GM20000 (cell line): ENCODE measurements at regions not wholly inside any gene's neighbourhood (a gene's known extent, or its start where the extent isn't known, plus 50 kb on each side); places are given as distances from the start of the nearest gene placed in this dataset.

Experiments used
- DNase-seq: peaks from one replicate; pipeline ENCODE4 v3.0.0; 2012; ENCODE audit warnings: low spot score
- TF ChIP-seq, protein P1 (sequence below): IDR thresholded peaks from 2 replicates; pipeline ENCODE4 v1.5.1; 2012; ENCODE audit warnings: mild to moderate bottlenecking, control low read depth; ENCODE audit errors: extremely low read depth, missing control alignments

DNA sequence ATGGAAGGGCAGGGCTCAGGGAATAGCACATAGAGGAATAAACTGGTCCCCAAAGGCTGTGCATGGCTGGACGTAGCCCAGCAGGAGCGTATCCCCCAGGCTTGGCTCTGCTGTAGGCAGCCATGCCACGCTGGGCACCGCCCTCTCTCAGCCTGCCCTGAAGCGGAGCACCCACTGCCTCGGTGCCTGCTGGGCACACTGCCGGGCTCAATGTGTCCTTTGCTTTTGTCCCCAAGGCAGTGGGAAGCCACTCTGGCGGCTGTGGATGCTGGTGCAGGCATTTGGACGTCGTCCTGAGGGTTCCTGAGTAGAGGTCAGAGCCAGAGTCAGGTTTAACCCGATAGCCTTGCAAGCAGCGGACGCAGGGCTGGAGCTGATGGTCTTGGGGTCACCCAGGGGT is 141.0 kb downstream of the ENGASE start:
- TF ChIP-seq, protein P1, sequence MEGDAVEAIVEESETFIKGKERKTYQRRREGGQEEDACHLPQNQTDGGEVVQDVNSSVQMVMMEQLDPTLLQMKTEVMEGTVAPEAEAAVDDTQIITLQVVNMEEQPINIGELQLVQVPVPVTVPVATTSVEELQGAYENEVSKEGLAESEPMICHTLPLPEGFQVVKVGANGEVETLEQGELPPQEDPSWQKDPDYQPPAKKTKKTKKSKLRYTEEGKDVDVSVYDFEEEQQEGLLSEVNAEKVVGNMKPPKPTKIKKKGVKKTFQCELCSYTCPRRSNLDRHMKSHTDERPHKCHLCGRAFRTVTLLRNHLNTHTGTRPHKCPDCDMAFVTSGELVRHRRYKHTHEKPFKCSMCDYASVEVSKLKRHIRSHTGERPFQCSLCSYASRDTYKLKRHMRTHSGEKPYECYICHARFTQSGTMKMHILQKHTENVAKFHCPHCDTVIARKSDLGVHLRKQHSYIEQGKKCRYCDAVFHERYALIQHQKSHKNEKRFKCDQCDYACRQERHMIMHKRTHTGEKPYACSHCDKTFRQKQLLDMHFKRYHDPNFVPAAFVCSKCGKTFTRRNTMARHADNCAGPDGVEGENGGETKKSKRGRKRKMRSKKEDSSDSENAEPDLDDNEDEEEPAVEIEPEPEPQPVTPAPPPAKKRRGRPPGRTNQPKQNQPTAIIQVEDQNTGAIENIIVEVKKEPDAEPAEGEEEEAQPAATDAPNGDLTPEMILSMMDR = no peak
- DNase-seq = no peak

GRCh38 chr17:79214940-79215604 is 140.4 kb downstream of the ENGASE start:
- DNase-seq = no peak
- TF ChIP-seq, protein P1 = no peak

- DNase-seq = no peak
- TF ChIP-seq, protein P1 = no peak
Measured at GRCh38 chr17:79214459-79214858, 139.8 kb downstream of the ENGASE start.

GRCh38 chr17:79213305-79213704 is 138.7 kb downstream of the ENGASE start:
- TF ChIP-seq, protein P1 = no peak
- DNase-seq = no peak

DNA sequence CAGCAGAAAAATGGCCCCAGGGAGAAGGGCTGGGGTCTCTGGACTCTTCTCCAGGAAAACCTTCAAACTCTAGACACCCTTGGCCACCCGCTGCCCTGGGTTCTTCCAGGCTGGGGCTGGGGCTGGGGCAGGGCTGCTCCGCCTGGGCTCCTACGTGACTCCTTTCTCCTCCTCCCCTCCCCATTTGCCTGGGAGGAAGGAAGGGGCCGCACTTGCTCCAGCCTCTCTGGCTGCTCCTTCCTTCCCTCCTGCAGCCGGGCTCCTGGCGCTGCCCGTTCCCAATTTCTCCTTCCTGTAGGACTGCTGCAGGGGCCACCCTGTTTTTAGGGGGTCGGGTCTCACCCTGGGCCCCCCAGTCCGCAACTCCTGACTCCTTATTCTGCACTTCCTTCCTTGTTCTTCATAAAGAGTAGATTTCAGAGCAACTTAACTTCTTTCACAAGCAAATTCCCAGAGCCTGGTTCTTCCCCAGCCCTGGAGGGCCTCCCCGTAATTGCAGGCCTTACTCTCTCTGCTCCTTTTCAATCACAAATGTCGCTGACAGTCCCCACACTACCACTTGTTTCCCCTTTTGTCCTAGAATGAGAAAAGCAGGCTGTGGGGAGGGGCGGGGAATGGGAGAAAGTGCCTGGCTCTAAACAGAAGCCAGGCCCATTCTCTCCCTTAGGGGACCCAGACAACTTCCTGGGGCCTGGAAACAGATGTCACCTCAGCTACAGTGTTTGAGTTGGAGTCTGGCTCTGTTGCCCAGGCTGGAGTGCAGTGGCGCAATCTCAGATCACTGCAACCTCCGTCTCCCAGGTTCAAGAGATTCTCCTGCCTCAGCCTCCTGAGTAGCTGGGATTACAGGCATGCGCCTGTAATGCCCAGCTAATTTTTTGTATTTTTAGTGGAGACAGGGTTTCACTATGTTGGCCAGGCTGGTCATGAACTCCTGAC is 137.8 kb downstream of the ENGASE start:
- TF ChIP-seq, protein P1 = no peak
- DNase-seq = no peak

DNA sequence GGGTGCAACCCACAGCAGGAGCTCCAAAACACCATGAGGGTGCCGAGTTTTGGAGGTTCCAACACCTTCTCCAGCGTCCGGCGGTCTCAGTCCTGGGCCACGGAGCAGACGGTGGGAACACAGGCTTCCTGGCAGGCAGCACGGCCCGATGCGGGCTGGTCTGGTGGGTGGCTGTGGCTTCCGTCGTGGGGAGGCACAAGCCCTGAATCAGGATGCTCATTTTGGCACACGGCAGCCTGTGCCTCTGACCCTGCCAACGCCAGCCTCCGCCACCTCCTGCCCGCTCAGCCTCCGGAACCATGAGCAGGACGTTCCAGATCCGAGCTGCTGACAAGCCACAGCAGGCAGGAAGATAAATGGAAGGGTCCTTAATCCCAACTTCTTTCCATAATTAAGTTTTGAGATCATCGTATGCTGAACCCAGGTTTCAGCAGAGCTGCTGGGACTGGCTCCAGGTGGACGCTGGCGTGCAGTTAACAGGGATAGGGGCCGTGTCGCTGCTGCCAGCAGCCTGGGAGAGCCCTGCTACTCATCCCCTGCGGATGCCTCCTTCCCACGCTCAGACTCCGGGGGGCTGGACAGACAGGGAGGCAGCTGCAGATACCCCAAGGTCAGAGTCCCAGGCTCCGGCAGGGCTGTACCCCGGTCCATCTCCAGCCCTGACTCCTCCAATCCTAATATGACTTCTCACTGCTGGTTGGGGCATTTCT is 136.6 kb downstream of the ENGASE start:
- TF ChIP-seq, protein P1 = no peak
- DNase-seq = no peak

DNA sequence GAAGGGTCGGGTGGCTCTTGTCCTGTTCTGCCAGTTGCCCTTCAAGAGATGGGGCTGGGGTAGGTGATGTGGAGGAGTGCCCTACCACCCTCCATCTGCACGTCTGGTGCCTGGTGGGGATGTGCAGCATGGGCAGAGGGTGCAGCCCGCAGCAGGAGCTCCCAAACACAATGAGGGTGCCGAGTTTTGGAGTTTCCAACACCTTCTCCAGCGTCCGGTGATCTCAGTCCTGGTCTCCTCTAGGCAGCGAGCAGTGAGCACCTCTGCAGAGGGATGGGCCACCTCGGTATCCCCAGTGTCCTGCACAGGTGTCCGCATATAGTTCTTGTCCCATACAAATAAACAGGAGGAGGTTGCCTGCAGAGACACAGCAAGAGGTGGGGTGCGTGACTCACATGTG is 136.0 kb downstream of the ENGASE start:
- TF ChIP-seq, protein P1 = no peak
- DNase-seq = no peak
